GM21515 (cell line): ENCODE measurements at regions not wholly inside any gene's neighbourhood (a gene's known extent, or its start where the extent isn't known, plus 50 kb on each side); places are given as distances from the start of the nearest gene placed in this dataset.
"Not testable (repeated sequence)": the region's sequence is repeated elsewhere in the genome, so short reads cannot be mapped to it uniquely, and the experiment has no call there.

ENCODE experiments used
- ATAC-seq: cut with Tn5 transposase; IDR thresholded peaks from one replicate; pipeline ENCODE4 v1.9.1; 2021; ENCODE audit not compliant: unreplicated experiment

GRCh38 chr4:147096667-147097604, 151.3 kb upstream of the TTC29 start:
- peak; percentile 78 for ATAC-seq

- ATAC-seq, result no peak
Observed at GRCh38 chr4:147101678-147102077, 156.0 kb upstream of the TTC29 start.

DNA sequence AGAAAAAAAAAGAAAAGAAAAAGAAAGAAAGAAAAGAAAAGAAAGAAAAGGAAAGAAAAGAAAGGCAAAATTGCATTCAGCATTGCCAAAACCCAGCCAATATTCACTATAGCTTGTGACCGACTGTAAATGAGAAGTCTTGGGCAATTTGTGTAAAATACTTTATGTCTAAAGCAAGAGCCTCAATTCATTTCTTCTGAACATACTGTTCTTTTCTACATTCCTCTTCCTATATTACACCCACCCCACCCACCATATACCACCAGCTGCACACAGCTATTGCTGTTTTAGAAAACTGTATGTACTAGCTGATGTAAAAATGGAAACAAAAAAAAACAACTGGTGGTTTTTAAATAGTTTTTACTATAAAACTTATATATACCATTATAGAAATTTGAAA, 156.9 kb upstream of the TTC29 start:
- ATAC-seq, result no peak

DNA sequence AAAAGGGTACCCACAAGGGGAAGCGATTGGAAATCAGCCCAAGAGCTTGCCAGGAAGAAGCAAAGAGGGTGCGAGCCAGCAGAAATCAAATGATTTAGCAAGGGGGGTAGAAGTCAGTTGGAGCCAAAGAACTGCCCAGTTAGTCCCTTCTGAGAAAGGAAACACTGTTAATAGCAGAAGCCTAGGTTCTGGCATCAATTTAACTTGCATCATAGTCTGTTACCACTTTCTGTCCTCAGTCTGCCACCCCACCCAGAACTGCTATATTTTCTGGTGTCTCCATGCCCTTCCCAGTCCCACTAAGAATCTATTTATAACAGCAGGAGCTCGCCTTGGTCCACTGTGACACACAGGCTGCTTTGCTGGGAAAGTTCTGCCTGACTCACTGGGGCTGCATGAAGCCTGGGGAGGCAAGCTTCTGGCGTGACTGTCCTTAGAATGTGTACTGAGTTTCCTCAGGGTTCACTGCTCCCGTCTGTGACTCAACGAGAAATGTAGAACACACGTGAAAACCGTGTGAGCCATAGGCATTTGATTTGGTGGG, 157.8 kb upstream of the TTC29 start:
- no peak for ATAC-seq

- no peak for ATAC-seq
Observed at GRCh38 chr4:147104768-147105167, 159.1 kb upstream of the TTC29 start.

DNA sequence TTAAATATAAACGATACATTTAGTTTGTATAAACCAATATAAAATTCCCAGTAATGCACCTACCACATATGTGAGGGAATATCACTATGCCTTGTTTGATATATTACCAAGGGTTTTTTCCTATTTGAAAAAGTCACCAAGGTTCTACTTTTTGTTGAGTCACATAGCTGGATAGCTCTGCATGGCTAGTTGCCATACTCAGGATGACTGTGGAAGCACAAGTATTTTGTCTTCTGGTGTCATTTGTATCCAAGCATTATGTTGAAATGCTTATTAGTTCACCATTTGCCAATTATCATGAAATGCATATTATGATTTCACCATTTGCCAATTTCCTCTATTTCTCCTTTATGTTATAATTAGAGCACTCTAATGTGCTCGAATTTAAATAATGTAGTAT, 162.7 kb upstream of the TTC29 start:
- ATAC-seq, result no peak

DNA sequence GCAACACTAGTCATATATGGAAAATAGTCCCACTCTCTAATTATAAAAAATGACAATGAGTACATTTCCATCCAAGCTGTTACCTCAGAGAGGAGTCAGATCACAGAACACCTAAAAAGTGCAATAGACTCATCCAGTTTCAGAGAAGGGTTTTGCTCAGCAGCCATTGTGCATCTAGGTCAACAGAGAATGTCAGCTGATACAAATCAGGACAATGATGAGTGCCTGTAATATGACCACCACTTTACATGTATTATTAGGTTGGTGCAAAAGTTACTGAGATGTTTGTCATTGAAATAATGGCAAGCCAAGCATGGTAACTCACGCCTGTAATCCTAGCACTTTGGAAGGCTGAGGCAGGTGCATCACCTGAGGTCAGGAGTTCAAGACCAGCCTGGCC, 164.1 kb upstream of the TTC29 start:
- no peak for ATAC-seq

- ATAC-seq, result no peak
Observed at GRCh38 chr4:147110473-147111367, 165.1 kb upstream of the TTC29 start.

GRCh38 chr4:147112196-147112595, 166.5 kb upstream of the TTC29 start:
- not testable (repeated sequence) for ATAC-seq

DNA sequence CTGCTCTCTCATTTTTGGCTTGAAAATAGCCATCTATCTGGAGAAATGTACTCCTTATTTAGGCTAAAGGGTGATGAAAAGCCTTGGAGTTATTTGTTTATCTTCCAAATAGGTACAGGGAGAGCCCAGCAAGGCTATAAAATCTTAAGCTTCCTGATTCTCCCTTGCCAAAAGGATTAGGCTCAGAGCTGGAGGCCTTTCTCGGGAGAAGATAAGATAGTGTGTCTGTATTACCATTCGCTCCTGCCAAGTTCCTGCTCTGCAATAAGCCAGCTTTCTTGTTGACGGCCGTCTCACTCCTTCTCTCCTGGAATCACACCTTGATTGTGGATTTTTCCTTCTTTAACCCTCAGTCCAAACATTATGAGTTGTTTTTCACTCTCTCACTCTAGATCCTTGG, 171.8 kb upstream of the TTC29 start:
- no peak for ATAC-seq

DNA sequence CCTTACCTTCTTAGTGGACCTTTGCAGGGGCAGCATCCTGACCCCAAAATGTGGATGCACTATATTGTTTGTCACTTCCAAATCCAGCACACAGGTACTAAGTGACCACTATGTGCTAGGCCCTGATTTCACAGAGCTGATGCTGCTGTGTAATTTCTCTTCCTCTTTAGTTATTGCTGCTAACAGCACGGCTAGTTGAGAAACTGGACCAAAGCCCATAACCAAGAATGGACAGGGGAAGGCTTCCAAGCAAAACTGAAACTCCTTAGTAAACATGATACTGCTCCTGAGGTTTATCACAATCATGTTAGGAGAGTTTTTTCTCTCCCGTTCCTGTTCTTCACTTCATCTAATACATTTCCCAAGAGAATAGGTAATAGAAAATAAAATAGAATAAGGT, 172.9 kb upstream of the TTC29 start:
- ATAC-seq, result no peak

DNA sequence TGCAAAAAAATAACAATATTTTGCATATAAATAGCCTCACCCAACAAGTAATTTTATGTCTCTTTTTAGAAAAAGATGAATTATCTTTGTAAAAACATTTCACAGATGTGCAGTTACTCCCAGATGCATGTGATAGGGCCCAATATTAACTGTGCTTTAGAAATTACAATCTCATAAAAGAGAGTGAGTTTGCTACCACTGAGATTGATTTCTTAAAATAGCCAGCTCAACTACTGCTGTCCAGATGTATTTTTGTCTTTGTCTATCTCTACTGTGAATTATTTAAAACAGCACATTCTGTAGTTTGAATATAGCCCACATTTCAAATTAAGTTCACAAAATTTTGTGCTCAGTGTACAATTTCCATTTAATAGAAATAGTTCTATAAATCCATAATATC, 177.0 kb upstream of the TTC29 start:
- no peak for ATAC-seq

DNA sequence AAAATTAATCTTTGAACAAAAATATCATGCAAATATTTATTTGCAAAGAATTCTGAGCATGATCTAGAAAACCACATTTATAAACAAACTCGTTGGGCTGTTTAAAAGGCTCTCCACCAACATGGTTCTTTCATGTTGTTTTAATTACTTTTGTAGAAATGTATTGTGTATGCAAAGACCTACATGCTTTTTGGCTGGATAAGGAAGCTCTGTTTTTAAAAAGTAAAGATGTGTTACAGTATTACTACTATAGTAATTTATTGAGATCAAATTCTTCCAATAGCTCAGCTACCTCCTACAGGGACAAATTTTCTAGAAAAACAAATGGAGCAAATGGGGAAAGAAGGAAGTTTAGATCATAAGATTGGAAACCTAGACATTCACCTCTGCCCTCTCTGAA, 177.5 kb upstream of the TTC29 start:
- no peak for ATAC-seq

- ATAC-seq, result no peak
Observed at GRCh38 chr4:147128787-147129186, 183.1 kb upstream of the TTC29 start.

DNA sequence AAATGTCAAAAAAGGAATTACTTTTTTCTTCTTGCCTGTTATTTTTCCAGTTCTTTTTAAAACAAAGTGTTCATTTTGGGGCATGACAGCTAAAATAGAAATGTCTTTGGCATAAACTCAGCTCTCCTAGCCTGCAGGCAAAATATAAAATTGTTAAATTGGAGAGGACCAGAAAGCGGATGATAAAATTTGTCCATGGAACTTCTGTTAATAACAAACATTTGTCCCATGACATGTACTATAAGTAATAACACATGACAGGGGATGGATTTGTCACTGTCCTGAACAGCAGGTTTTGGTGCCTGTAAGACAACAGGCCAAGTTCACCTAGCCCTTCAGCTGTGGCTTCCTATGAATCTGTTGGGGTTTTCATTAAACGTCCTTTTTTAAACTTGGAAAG, 184.0 kb upstream of the TTC29 start:
- no peak for ATAC-seq

DNA sequence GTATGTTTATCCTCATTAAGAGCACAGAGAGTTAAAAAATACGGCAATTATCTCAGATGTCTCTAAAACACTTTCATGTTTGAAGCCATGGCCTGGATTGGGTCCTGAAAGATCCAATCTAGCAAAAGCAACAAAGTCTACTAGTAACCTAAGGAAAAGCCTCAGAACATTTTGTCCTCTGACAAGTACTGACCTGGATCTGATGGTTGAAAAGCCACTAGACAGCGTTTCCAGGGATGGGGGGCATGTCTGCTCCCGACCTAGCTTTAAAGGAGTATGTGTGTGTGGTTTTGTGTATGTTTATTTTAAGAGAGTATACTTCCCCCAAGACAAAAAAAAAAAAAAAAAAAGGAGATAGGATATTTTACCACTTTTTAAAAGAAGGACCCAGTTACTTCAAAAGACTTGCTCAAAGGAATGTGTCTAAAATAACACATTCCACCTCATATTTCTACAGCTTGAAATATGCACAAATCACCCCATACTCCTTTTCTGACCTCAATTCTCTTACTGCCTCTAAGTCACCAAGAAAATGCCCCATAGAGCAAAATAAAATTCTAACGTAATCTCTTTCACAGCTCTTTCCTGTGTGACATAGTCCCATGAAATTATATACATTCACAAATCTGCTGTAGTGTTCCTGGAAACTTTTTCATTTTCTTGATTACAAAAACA, 189.0 kb upstream of the TTC29 start:
- ATAC-seq, result no peak

GRCh38 chr4:147136310-147136709, 190.6 kb upstream of the TTC29 start:
- ATAC-seq, result no peak

DNA sequence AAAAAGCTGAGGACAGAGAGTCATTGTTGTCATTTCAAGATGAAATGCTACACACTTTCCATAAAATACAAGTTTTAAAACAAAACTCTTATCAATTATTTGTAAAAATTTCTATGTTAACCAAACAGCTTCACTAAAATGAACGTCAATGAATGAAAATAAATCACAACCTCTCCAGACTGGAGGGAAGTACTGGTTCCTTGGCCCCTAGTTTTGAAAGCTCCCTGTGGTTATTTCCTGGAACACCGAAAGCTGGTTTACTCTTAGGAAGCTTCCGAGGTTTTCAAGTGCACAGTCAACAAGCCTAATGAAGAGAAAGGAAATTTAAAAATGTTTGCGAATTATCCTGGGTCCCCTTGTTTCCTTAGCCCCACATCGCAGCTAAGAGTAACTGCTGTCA, 191.1 kb upstream of the TTC29 start:
- ATAC-seq, result no peak

GRCh38 chr4:147137280-147137679, 191.6 kb upstream of the TTC29 start:
- no peak for ATAC-seq

DNA sequence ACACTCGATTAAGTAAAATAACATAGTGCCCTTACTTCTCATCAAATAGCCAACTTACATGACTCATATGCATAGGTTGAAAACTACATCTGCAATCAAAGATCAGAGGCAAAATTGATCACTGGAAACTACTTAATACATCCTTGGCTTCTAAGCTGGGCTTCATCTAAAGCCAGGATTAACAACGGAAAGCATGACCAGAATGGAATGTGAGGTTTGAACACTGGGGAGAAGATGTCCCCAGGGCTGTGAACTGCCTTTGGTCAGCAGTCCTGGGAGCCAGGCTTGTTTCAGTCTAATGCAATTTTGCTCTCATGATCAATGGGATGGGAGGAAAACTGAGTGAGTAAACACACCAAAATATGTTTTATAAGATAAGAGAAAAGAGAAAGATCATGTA, 192.5 kb upstream of the TTC29 start:
- no peak for ATAC-seq
